HG03196 (cell line): ENCODE measurements at regions not wholly inside any gene's neighbourhood (a gene's known extent, or its start where the extent isn't known, plus 50 kb on each side); places are given as distances from the start of the nearest gene placed in this dataset.
"Not testable (repeated sequence)": the region's sequence is repeated elsewhere in the genome, so short reads cannot be mapped to it uniquely, and the experiment has no call there.

Source experiments
- ATAC-seq: cut with Tn5 transposase; IDR thresholded peaks from one replicate; pipeline ENCODE4 v1.9.1; 2021; ENCODE audit not compliant: unreplicated experiment

GRCh38 chr20:47863981-47864380, 78.7 kb upstream of the SULF2 start:
- ATAC-seq, result no peak

DNA sequence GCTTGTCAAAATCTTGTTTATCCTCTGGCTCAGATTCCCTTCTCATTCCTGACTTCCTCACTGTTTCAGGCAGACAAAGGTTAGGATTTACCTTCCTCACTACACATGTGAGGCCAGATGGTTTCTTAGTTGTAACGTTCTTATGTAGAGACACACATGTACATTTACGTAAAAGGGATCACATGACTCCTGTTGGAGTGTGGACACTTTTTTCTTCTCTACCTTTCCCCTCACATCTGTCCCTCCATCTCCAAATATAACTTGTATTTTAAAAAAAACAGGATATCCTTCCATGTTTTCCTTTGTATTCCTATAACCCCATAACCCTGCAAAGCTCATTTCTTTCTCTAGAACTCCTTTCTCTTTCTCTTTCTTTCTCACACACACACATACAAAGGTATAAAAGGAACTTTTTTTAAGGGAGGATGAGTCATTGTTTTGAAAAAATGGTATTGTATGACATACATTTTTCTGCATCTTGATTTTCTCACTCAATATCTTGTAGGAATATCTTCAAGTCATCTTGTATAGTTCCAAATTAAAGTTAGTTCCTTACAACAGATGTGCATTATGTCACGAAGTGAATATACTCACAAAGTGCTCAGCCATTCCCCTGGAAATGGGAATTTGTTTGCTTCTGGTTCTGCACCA, 78.2 kb upstream of the SULF2 start:
- no peak for ATAC-seq

- ATAC-seq, result no peak
Measured at GRCh38 chr20:47862574-47863240, 77.4 kb upstream of the SULF2 start.

DNA sequence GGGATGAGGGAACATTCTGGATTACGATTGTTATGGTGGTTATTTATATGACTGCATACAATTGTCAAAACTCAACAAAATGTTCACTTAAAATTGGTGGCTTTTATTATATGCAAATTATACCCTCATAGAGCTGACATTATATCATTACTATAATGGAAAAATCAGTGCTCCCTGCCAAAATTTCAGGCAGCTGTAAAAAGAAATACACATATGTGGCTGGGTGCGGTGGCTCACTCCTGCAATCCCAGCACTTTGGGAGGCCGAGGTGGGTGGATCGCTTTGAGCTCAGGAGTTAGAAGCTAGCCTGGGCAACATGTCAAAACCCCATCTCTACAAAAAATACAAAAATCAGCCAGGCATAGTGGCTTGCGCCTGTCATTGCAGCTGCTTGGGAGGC, 75.8 kb upstream of the SULF2 start:
- ATAC-seq, result no peak

DNA sequence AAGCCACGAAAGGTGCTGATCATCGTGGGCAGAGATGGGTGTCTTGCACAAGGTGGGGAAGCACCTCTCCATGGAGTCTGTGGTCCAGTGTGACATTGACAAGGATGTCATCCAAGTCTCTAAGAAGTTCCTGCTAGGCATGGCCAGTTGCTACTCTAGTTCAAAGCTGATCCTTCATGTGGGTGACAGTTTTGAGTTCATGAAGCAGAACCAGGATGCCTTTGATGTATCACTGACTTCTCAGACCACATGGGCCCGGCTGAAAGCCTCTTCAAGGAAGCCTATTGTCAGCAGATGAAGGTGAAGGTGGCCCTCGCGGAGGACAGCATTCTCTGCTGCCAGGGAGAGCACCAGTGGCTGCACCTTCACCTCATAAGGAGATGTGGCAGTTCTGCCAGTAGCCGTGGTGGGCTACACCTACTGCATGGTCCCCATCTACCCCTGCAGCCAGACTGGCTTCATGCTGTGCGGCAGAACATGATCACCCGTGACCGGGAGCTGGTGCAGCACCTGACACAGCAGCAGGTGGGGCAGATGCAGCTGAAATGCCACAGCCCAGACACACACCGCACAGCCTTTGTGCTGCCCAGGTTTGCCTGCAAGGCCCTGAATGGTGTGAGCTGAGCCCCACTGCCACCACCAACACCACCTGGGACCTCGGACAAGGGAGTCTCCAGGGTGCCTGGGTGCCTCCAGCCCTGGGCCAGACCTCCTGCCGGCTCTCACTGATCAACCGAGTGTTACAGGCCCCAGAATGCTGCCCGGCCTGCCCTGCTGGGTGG, 75.0 kb upstream of the SULF2 start:
- no peak for ATAC-seq

GRCh38 chr20:47859278-47859677, 74.0 kb upstream of the SULF2 start:
- no peak for ATAC-seq

GRCh38 chr20:47857569-47858464, 72.5 kb upstream of the SULF2 start:
- ATAC-seq, result no peak

- ATAC-seq, result no peak
Measured at GRCh38 chr20:47857187-47857568, 71.9 kb upstream of the SULF2 start.

GRCh38 chr20:47855799-47856198, 70.5 kb upstream of the SULF2 start:
- no peak for ATAC-seq

- no peak for ATAC-seq
Measured at GRCh38 chr20:47854687-47855212, 69.5 kb upstream of the SULF2 start.

- no peak for ATAC-seq
Measured at GRCh38 chr20:47851774-47852173, 66.5 kb upstream of the SULF2 start.

- no peak for ATAC-seq
Measured at GRCh38 chr20:47850146-47850545, 64.9 kb upstream of the SULF2 start.

DNA sequence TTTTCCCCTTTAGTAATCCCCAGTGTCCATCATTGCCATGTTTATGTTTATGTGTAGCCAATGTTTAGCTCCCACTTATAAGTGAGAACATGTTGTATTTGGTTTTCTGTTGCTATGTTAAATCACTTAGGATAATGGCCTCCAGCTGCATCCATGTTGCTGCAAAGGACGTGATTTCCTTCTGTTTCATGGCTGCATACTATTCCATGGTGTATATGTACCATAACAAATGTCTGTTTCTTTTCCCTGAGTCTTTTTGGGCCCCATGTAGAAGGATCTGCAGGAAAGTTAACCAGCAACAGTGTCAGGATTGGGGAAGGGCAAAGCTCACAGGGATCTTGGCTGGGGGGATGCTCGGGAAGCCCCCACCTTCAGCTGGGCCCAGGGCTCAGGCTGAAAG, 64.3 kb upstream of the SULF2 start:
- ATAC-seq, result no peak

DNA sequence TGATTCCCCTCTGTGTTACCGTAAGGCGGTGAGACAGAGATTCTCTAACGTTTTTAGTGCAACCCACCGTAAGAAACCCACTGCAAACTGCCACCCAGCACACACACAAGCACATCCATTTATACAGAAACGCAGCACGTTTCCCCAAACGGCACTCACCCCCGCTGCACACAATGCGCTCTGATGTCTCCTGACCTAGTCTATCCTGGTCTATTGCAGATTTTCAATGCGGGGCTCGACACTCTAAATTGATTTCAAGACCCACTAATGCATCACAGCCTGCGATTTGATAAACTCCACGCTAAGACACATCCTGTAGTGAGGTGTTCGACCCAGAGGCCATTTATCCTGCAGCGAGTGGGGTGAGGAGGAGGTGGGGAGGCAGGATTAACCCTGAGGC, 63.7 kb upstream of the SULF2 start:
- ATAC-seq, result no peak

- ATAC-seq, result not testable (repeated sequence)
Measured at GRCh38 chr20:47848534-47848933, 63.3 kb upstream of the SULF2 start.

DNA sequence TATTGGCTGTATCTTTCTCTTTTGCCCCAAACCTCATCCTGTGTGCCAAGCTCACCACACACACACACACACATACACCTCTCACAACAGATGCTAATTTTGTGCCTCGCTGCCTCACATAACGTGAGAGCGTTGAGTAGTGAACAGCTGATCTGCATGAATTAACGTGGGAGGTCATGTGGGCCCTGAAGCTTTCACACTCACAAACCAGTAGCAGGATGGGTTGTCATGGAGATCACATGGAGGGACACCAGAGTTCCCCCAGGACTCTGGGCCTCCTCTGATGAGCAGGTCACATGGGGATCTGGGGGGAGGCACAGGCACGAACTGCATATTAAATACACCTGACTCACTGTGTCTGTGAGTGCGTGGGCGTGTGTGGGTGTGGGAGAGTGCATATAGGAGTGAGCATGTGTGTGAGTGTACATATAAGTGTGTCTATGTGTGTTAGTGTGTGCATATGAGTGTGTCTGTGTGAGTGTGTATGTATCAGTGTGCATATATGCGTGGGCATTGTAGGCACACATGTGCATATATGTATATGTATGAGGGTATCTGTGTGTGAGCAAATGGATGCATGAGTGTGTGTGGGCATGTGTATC, 62.7 kb upstream of the SULF2 start:
- no peak for ATAC-seq

- not testable (repeated sequence) for ATAC-seq
Measured at GRCh38 chr20:47847220-47847619, 61.9 kb upstream of the SULF2 start.

DNA sequence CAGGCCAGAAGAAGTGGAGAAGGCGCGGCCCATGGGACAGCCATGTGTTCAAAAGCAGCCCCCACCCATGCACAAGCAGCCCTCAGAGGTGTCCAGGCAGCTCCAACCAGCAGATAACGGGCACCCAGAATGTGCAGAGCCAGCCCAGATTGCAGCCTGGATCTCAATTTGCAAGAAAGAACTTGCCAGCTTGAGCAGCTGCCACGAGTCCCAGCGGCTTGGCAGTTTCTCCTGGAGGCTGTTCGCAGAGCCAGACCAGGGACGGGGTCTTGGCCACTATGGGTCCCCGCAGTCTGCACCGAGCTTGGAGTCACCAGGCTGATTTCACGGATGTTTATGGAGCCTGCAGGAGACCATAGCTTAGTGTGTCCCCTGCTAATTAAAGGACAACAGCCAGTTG, 61.4 kb upstream of the SULF2 start:
- not testable (repeated sequence) for ATAC-seq

DNA sequence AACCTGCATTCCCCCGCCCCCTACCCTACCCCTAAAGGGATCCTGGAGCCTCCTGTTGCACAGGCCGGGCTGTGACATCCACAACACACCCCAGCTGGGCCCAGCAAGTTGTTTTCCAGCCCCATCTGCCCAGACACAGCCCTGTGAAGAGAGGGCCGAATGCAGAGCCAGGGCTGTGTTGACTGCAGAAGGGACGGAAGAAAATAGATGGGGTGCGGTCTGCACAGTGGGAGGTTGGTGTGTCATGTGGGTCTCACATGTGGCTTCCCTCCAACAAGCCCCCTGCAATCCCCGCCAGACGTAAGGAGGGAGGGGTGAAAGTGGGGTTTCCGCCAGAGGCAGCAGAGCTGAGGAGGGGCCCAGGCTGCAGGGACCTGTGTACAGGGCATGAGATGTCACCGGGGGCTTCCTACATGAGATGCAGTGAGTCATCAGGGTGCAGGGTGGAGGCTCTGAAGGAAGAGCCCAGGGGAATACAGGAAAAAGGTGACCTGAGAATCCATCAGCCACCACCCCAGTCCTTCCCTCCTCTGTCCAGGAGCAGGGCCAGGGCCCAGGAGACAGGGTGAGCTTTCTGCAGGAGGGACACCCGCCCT, 60.2 kb upstream of the SULF2 start:
- not testable (repeated sequence) for ATAC-seq

- not testable (repeated sequence) for ATAC-seq
Measured at GRCh38 chr20:47844568-47844906, 59.3 kb upstream of the SULF2 start.
